22Rv1 (cell line): ENCODE measurements at regions not wholly inside any gene's neighbourhood (a gene's known extent, or its start where the extent isn't known, plus 50 kb on each side); places are given as distances from the start of the nearest gene placed in this dataset.

Experiments
- H3K27ac ChIP-seq: fragments of 450-650 bp; 2 replicates; pipeline ENCODE4 v1.5.1; 2017
- ZFX ChIP-seq: fragments of 450-650 bp; IDR thresholded peaks from 2 replicates; pipeline ENCODE4 v1.6.1; 2017; ENCODE audit warnings: antibody characterized with exemption, borderline replicate concordance
- TF ChIP-seq, protein P1 (sequence below): fragments of 450-650 bp; IDR thresholded peaks from 2 replicates; pipeline ENCODE4 v1.5.1; 2017; ENCODE audit warnings: mild to moderate bottlenecking

GRCh38 chr21:31500982-31501381 lies 156.9 kb upstream of the TIAM1 start:
- H3K27ac ChIP-seq: no peak overlapping the region
- TF ChIP-seq ZFX: no peak
- TF ChIP-seq, protein P1, sequence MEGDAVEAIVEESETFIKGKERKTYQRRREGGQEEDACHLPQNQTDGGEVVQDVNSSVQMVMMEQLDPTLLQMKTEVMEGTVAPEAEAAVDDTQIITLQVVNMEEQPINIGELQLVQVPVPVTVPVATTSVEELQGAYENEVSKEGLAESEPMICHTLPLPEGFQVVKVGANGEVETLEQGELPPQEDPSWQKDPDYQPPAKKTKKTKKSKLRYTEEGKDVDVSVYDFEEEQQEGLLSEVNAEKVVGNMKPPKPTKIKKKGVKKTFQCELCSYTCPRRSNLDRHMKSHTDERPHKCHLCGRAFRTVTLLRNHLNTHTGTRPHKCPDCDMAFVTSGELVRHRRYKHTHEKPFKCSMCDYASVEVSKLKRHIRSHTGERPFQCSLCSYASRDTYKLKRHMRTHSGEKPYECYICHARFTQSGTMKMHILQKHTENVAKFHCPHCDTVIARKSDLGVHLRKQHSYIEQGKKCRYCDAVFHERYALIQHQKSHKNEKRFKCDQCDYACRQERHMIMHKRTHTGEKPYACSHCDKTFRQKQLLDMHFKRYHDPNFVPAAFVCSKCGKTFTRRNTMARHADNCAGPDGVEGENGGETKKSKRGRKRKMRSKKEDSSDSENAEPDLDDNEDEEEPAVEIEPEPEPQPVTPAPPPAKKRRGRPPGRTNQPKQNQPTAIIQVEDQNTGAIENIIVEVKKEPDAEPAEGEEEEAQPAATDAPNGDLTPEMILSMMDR: no peak

DNA sequence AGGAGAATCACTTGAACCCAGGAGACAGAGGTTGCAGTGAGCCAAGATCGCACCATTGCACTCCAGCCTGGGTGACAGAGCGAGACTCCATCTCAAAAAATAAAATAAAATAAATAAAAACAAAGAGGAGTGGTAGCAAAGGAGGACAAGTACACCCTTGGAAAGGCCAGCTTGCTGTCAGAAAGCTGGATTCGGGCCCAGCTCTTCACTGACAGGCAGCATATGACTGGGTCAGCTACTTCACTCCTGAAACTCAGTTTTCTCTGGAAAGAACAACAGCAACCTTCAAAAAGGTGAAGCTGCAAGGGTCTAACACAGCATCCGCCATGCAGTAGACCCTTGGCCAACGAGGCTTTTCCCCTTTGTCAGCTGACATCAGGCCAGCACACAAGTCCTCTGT lies 156.0 kb upstream of the TIAM1 start:
- TF ChIP-seq ZFX: no peak
- TF ChIP-seq, protein P1: no peak
- H3K27ac ChIP-seq: no peak overlapping the region

- TF ChIP-seq ZFX: no peak
- TF ChIP-seq, protein P1: no peak
- H3K27ac ChIP-seq: no peak overlapping the region
Observed at GRCh38 chr21:31498985-31499384, 154.9 kb upstream of the TIAM1 start.

DNA sequence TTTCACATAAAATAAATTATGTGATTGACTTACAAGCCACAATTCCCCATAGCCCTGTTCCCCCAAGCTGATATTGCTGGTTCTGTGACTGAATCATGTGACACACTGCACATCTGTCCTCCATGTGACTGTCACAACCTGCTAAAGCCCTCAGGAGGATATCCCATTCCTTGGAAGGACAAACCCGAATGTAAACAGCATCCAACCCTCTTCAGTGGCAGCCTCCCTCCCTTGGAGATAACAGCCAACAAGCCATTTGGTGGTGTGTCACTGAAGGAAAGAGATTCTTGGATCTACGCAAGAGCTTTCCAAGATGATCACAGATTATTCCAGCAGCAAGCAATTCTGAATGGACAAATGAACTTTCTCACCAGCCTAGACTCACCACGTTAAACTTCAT lies 153.9 kb upstream of the TIAM1 start:
- no peak overlapping the region for H3K27ac ChIP-seq
- no peak for TF ChIP-seq ZFX
- TF ChIP-seq, protein P1: no peak

GRCh38 chr21:31493350-31493880 lies 149.4 kb upstream of the TIAM1 start:
- no peak overlapping the region for H3K27ac ChIP-seq
- TF ChIP-seq, protein P1: no peak
- TF ChIP-seq ZFX: no peak

- H3K27ac ChIP-seq: no peak overlapping the region
- TF ChIP-seq, protein P1: no peak
- TF ChIP-seq ZFX: no peak
Observed at GRCh38 chr21:31491617-31492016, 147.6 kb upstream of the TIAM1 start.

- H3K27ac ChIP-seq: no peak overlapping the region
- TF ChIP-seq, protein P1: no peak
Observed at GRCh38 chr21:31490443-31490842, 146.4 kb upstream of the TIAM1 start.
